ENCODE measurements at regions not wholly inside any gene's neighbourhood (a gene's known extent, or its start where the extent isn't known, plus 50 kb on each side); places are given as distances from the start of the nearest gene placed in this dataset.
"Not testable (repeated sequence)": the region's sequence is repeated elsewhere in the genome, so short reads cannot be mapped to it uniquely, and the experiment has no call there.

GRCh38 chr7:69377191-69377590 lies 221.1 kb upstream of the AUTS2 start:
- H3K4me3 ChIP-seq: no peak overlapping the region
- H3K9me3 ChIP-seq: no peaks in the 10 kb centered on the region
- peaks cover 0 to 6% (median 0%) of the 10 kb centered on the region in 3 donors for H3K4me1 ChIP-seq
- intact Hi-C loops (cut with DNase I): no loop called here
- DNase-seq: no peak
- no peaks in the 10 kb centered on the region for H3K36me3 ChIP-seq
- TF ChIP-seq CTCF (IDR thresholded peaks at IDR 0.05): no peak
- no peak for TF ChIP-seq POLR2A (IDR thresholded peaks at IDR 0.05)
- no peaks in the 10 kb centered on the region for H3K27me3 ChIP-seq
- 56 to 59% methylated on average over 5 of the region's 5 CpGs for WGBS, 2 donors
- no peak overlapping the region for H3K27ac ChIP-seq

GRCh38 chr7:69388452-69389137 lies 209.7 kb upstream of the AUTS2 start:
- intact Hi-C loops (cut with DNase I): no loop called here
- no peaks in the 10 kb centered on the region for H3K27me3 ChIP-seq
- TF ChIP-seq CTCF (IDR thresholded peaks at IDR 0.05): no peak
- no peak overlapping the region for H3K27ac ChIP-seq
- no peak for DNase-seq
- no peaks in the 10 kb centered on the region for H3K4me1 ChIP-seq
- no peak overlapping the region for H3K4me3 ChIP-seq
- no peaks in the 10 kb centered on the region for H3K9me3 ChIP-seq
- 62% methylated on average over 8 of the region's 8 CpGs for WGBS, 2 donors
- no peaks in the 10 kb centered on the region for H3K36me3 ChIP-seq

- 31 to 55% methylated on average over 4 of the region's 4 CpGs for WGBS, 2 donors
- H3K9me3 ChIP-seq: no peaks in the 10 kb centered on the region
- H3K27ac ChIP-seq: no peak overlapping the region
- TF ChIP-seq POLR2A (IDR thresholded peaks at IDR 0.05) (no peak), CTCF (IDR thresholded peaks at IDR 0.05) (no peak)
- intact Hi-C loops (cut with DNase I): no loop called here
- H3K36me3 ChIP-seq: no peaks in the 10 kb centered on the region
- H3K4me3 ChIP-seq: no peak overlapping the region
- H3K27me3 ChIP-seq: no peaks in the 10 kb centered on the region
- DNase-seq: no peak
- H3K4me1 ChIP-seq: no peaks in the 10 kb centered on the region
These were observed 209.1 kb upstream of the AUTS2 start for GRCh38 chr7:69389216-69389615.

- H3K27me3 ChIP-seq; H3K27ac ChIP-seq; DNase-seq; H3K4me1 ChIP-seq; H3K4me3 ChIP-seq; H3K36me3 ChIP-seq; intact Hi-C loops (cut with DNase I); H3K9me3 ChIP-seq: not testable (repeated sequence)
- WGBS, 2 donors: 100% methylated on average over 3 of the region's 30 CpGs; no CpG with 5 or more reads in 1 of the 2 donors
These were observed 204.4 kb upstream of the AUTS2 start for GRCh38 chr7:69393912-69394311.

- H3K9me3 ChIP-seq: no peaks in the 10 kb centered on the region
- H3K36me3 ChIP-seq: no peaks in the 10 kb centered on the region
- peaks cover 0 to 3% (median 0%) of the 10 kb centered on the region in 3 donors for H3K4me1 ChIP-seq
- WGBS, 2 donors: 84% methylated on average over 6 to 7 of the region's 8 CpGs
- intact Hi-C loops (cut with DNase I): no loop called here
- no peak overlapping the region for H3K4me3 ChIP-seq
- no peaks in the 10 kb centered on the region for H3K27me3 ChIP-seq
- no peak for DNase-seq
- H3K27ac ChIP-seq: no peak overlapping the region
- no peak for TF ChIP-seq CTCF (IDR thresholded peaks at IDR 0.05)
- no peak for TF ChIP-seq POLR2A (IDR thresholded peaks at IDR 0.05)
These were observed 203.1 kb upstream of the AUTS2 start for GRCh38 chr7:69395061-69395714.
